Neural cell (in vitro differentiated cells): ENCODE measurements at regions not wholly inside any gene's neighbourhood (a gene's known extent, or its start where the extent isn't known, plus 50 kb on each side); places are given as distances from the start of the nearest gene placed in this dataset.

Experiments used
- CTCF ChIP-seq: fragments of 450-650 bp; IDR thresholded peaks from 2 replicates; pipeline ENCODE4 v1.5.1; 2014; ENCODE audit warnings: antibody characterized with exemption, mild to moderate bottlenecking, moderate library complexity; ENCODE audit not compliant: poor library complexity, severe bottlenecking
- EP300 ChIP-seq: fragments of 450-650 bp; conservative IDR thresholded peaks from 2 replicates; pipeline ENCODE4 v1.6.1; 2014; ENCODE audit warnings: antibody characterized with exemption, mild to moderate bottlenecking, moderate library complexity; ENCODE audit not compliant: poor library complexity, severe bottlenecking
- EZH2 ChIP-seq: fragments of 200-600, 300-800 bp; shearing (Covaris generic), sonication (generic); IDR thresholded peaks from 2 replicates; pipeline ENCODE4 v1.6.1; 2014; ENCODE audit warnings: antibody characterized with exemption, low read length, borderline replicate concordance, mild to moderate bottlenecking; ENCODE audit not compliant: insufficient read depth, poor library complexity, severe bottlenecking
- MXI1 ChIP-seq: fragments of 450-650 bp; conservative IDR thresholded peaks from 2 replicates; pipeline ENCODE4 v1.6.1; 2014; ENCODE audit warnings: antibody characterized with exemption, mild to moderate bottlenecking; ENCODE audit not compliant: poor library complexity, severe bottlenecking
- POLR2AphosphoS5 ChIP-seq: IDR thresholded peaks from 2 replicates; pipeline ENCODE4 v1.6.1; 2012
- RAD21 ChIP-seq: fragments of 450-650 bp; conservative IDR thresholded peaks from 2 replicates; pipeline ENCODE4 v1.6.1; 2014; ENCODE audit warnings: antibody characterized with exemption, mild to moderate bottlenecking, moderate library complexity
- REST ChIP-seq: IDR thresholded peaks from 2 replicates; pipeline ENCODE4 v1.6.1; 2012; ENCODE audit warnings: borderline replicate concordance
- SMC3 ChIP-seq: fragments of 450-650 bp; conservative IDR thresholded peaks from 2 replicates; pipeline ENCODE4 v1.6.1; 2014; ENCODE audit warnings: antibody characterized with exemption, mild to moderate bottlenecking, moderate library complexity; ENCODE audit not compliant: poor library complexity
- TAF1 ChIP-seq: IDR thresholded peaks from 2 replicates; pipeline ENCODE4 v1.6.1; 2012; ENCODE audit warnings: low read depth

GRCh38 chr10:130742941-130743675 is 568.4 kb downstream of the TCERG1L start:
- TF ChIP-seq CTCF (no peak), TAF1 (no peak), POLR2AphosphoS5 (no peak), MXI1 (no peak), SMC3 (no peak), EZH2 (no peak), EP300 (no peak), RAD21 (no peak), REST (no peak)
